A549 (cell line): ENCODE measurements at regions not wholly inside any gene's neighbourhood (a gene's known extent, or its start where the extent isn't known, plus 50 kb on each side); places are given as distances from the start of the nearest gene placed in this dataset.

Experiments
- ATAC-seq, 2 experiments: fragments of 200-7000 bp in 1 of 2; fragments of >200 bp in 1 of 2; cut with Nextera tagmentation in 1 of 2; cut with Tn5 transposase in 1 of 2; 3 replicates each; pipeline versions ENCODE4 v1.8.0 to v1.9.1; 2018 to 2020; ENCODE audit warnings: mild to moderate bottlenecking in 1 of 2, moderate library complexity in 1 of 2
- CTCF ChIA-PET: fragments of 300-600 bp; sonication (Branson Sonifier 250); formaldehyde crosslinking; extraction: SDS; loops from one replicate; lab custom pipeline; 2021; ENCODE audit warnings: antibody characterized with exemption, inconsistent platforms; lab: Yijun Ruan, JAX
- POLR2A ChIA-PET: fragments of 350-600 bp; formaldehyde crosslinking; extraction: SDS; loops from one replicate; lab custom pipeline; 2021; ENCODE audit warnings: antibody characterized with exemption, inconsistent platforms; lab: Yijun Ruan, JAX
- DNase-seq, 2 experiments: peaks; one replicate each; pipeline versions ENCODE4 v3.0.0 to v3.0.0-alpha.2; 2011 to 2016; ENCODE audit warnings: low read depth in 1 of 2, low spot score in 1 of 2
- FAIRE-seq: peaks from 2 replicates; lab custom pipeline; 2011; peaks lifted over from hg19 to GRCh38; lab: Jason Lieb, UNC
- H3K27ac ChIP-seq, 2 experiments: fragments of >200 bp; sonication (Bioruptor Twin); formaldehyde crosslinking; 3 replicates each; pipeline ENCODE4 v1.5.1; 2016 to 2017
- H3K4me1 ChIP-seq: fragments of >200 bp; sonication (Bioruptor Twin); formaldehyde crosslinking; 3 replicates; pipeline ENCODE4 v1.6.1; 2016
- H3K4me2 ChIP-seq: fragments of >200 bp; sonication (Bioruptor Twin); formaldehyde crosslinking; 3 replicates; pipeline ENCODE4 v1.6.1; 2016
- H3K4me3 ChIP-seq: fragments of >200 bp; sonication (Bioruptor Twin); formaldehyde crosslinking; 3 replicates; pipeline ENCODE4 v1.5.1; 2016
- H3K9me3 ChIP-seq: fragments of >200 bp; sonication (Bioruptor Twin); formaldehyde crosslinking; 3 replicates; pipeline ENCODE4 v1.6.1; 2016
- CBX8 ChIP-seq: fragments of 200-600 bp; sonication (generic); IDR thresholded peaks from 2 replicates; pipeline ENCODE4 v1.6.1; 2016
- CTCF ChIP-seq: fragments of >200 bp; sonication (Bioruptor Twin); formaldehyde crosslinking; IDR thresholded peaks from 3 replicates; pipeline ENCODE4 v1.5.1; 2016
- E2F6 ChIP-seq: IDR thresholded peaks from 2 replicates; pipeline ENCODE4 v1.6.1; 2012; ENCODE audit warnings: low read depth, borderline replicate concordance
- EP300 ChIP-seq, 2 experiments: fragments of >200 bp; sonication (Bioruptor Twin); formaldehyde crosslinking; IDR thresholded peaks; 2 replicates in 1 of 2; 3 replicates in 1 of 2; pipeline ENCODE4 v1.6.1; 2016 to 2017
- FOSB ChIP-seq: fragments of 250-450 bp; sonication (Bioruptor Pico); IDR thresholded peaks from 2 replicates; pipeline ENCODE4 v1.5.0; 2020; ENCODE audit warnings: mild to moderate bottlenecking, moderate library complexity
- FOSL2 ChIP-seq, 2 experiments: fragments of 450-650 bp in 1 of 2; fragments of >200 bp in 1 of 2; sonication (Bioruptor Twin) in 1 of 2; formaldehyde crosslinking; IDR thresholded peaks; 2 replicates each; pipeline versions ENCODE4 v1.5.0 to v1.6.1; 2016 to 2020; ENCODE audit warnings: mild to moderate bottlenecking in 1 of 2, moderate library complexity in 1 of 2
- GATA3 ChIP-seq: IDR thresholded peaks from 2 replicates; pipeline ENCODE4 v1.6.1; 2012; ENCODE audit warnings: borderline replicate concordance
- HES2 ChIP-seq: fragments of >200 bp; sonication (Bioruptor Twin); formaldehyde crosslinking; IDR thresholded peaks from 2 replicates; pipeline ENCODE4 v1.6.1; 2016
- HOXA7 ChIP-seq: fragments of 250-450 bp; sonication (Bioruptor Pico); IDR thresholded peaks from 2 replicates; pipeline ENCODE4 v1.5.0; 2020; ENCODE audit warnings: mild to moderate bottlenecking, moderate library complexity
- JUN ChIP-seq, 2 experiments: fragments of >200 bp; sonication (Bioruptor Twin); formaldehyde crosslinking; IDR thresholded peaks; 2 replicates in 1 of 2; 3 replicates in 1 of 2; pipeline ENCODE4 v1.6.1; 2016 to 2017
- KDM5A ChIP-seq: fragments of 200-600 bp; sonication (generic); IDR thresholded peaks from 2 replicates; pipeline ENCODE4 v1.6.1; 2016; ENCODE audit warnings: antibody characterized with exemption, mild to moderate bottlenecking
- MAFK ChIP-seq: fragments of 450-650 bp; IDR thresholded peaks from 2 replicates; pipeline ENCODE4 v1.6.1; 2014; ENCODE audit not compliant: partially characterized antibody
- NPAS2 ChIP-seq: fragments of 250-450 bp; sonication (Bioruptor Pico); IDR thresholded peaks from 2 replicates; pipeline ENCODE4 v1.8.0; 2022; ENCODE audit warnings: mild to moderate bottlenecking, moderate library complexity, borderline replicate concordance
- PHF8 ChIP-seq: fragments of 200-600 bp; sonication (generic); IDR thresholded peaks from 2 replicates; pipeline ENCODE4 v1.6.1; 2016; ENCODE audit warnings: low read depth, mild to moderate bottlenecking, antibody characterized with exemption, moderate library complexity, borderline replicate concordance
- RARB ChIP-seq: fragments of 250-450 bp; sonication (Bioruptor Pico); IDR thresholded peaks from 2 replicates; pipeline ENCODE4 v1.8.0; 2021; ENCODE audit warnings: mild to moderate bottlenecking, moderate library complexity
- REST ChIP-seq: fragments of 200-600 bp; sonication (generic); IDR thresholded peaks from 2 replicates; pipeline ENCODE4 v1.6.1; 2016; ENCODE audit warnings: antibody characterized with exemption, mild to moderate bottlenecking, moderate library complexity
- SMC3 ChIP-seq: fragments of >200 bp; sonication (Bioruptor Twin); formaldehyde crosslinking; IDR thresholded peaks from 3 replicates; pipeline ENCODE4 v1.6.1; 2018; ENCODE audit warnings: inconsistent platforms
- ZNF302 ChIP-seq: fragments of 250-450 bp; sonication (Bioruptor Pico); IDR thresholded peaks from 2 replicates; pipeline ENCODE4 v1.9.0; 2021; ENCODE audit warnings: inconsistent platforms, mild to moderate bottlenecking, moderate library complexity
- WGBS: methylation state at CpG from one replicate; pipeline ENCODE4 v1.1.6; 2017; ENCODE audit errors: missing lambda C conversion rate; 5-methylcytosine and 5-hydroxymethylcytosine counted together
- TF ChIP-seq, protein P1 (sequence below): IDR thresholded peaks from 2 replicates; pipeline ENCODE4 v1.6.1; 2012
- TF ChIP-seq, protein P2 (sequence below): fragments of 250-450 bp; sonication (Bioruptor Pico); IDR thresholded peaks from 2 replicates; pipeline ENCODE4 v1.5.0; 2021; ENCODE audit warnings: mild to moderate bottlenecking, moderate library complexity, borderline replicate concordance

GRCh38 chr15:62528505-62528904, 363.4 kb upstream of the C2CD4B start:
- no peak overlapping the region for H3K27ac ChIP-seq
- H3K4me1 ChIP-seq = peaks cover 5% of the 10 kb centered on the region; the same call in 2 of the 3 replicates
- FAIRE-seq (no peak), ATAC-seq (peak; percentile 9 to 29; a peak in 3 of 6 replicates), DNase-seq (peak in 1 of 2 experiments; percentile 23)
- H3K4me3 ChIP-seq = no peak overlapping the region
- TF ChIP-seq CTCF = no peak
- no peak for TF ChIP-seq EP300 (IDR thresholded peaks at IDR 0.05)
- TF ChIP-seq PHF8 = no peak
- TF ChIP-seq RARB (CRISPR knock-in tag) = no peak
- TF ChIP-seq HES2 = no peak
- no peak for TF ChIP-seq GATA3
- no peak for TF ChIP-seq MAFK
- 60% methylated on average over 4 of the region's 4 CpGs for WGBS
- no peak overlapping the region for H3K4me2 ChIP-seq
- H3K9me3 ChIP-seq = no peaks in the 10 kb centered on the region
- CTCF ChIA-PET = interaction anchor here (0.6 to 1.7 kb wide), 7 partner anchors 11 to 1417 kb away, joined by 3 to 4 read pairs (median 3); no protein-coding TSS in a partner anchor
- POLR2A ChIA-PET = interaction anchor here (0.6 kb wide), 1 partner anchor 119 kb away, joined by 3 read pairs; no protein-coding TSS in a partner anchor

- Histone ChIP-seq H3K27ac (no peak overlapping the region), H3K4me3 (no peak overlapping the region), H3K4me1 (no peaks in the 10 kb centered on the region), H3K9me3 (no peaks in the 10 kb centered on the region), H3K4me2 (no peak overlapping the region)
- ChIA-PET CTCF (interaction anchor here (0.7 to 1.5 kb wide), 2 partner anchors 11 to 23 kb away, joined by 3 read pairs; no protein-coding TSS in a partner anchor), POLR2A (no interaction called here)
- no peak for FAIRE-seq
- ATAC-seq = no peak
- TF ChIP-seq JUN (IDR thresholded peaks at IDR 0.05) (no peak), GATA3 (no peak), ZNF302 (CRISPR knock-in tag) (no peak), HOXA7 (no peak), E2F6 (no peak)
- 77% methylated on average over 2 of the region's 2 CpGs for WGBS
- DNase-seq = no peak
Observed at GRCh38 chr15:62532367-62532766, 367.3 kb upstream of the C2CD4B start.

GRCh38 chr15:62533687-62534086, 368.6 kb upstream of the C2CD4B start:
- no peak overlapping the region for H3K27ac ChIP-seq
- ChIA-PET POLR2A (no interaction called here), CTCF (interaction anchor here (0.6 to 1.5 kb wide), 3 partner anchors 10 to 143 kb away, joined by 3 to 4 read pairs (median 3); no protein-coding TSS in a partner anchor)
- FAIRE-seq = no peak
- no peak for DNase-seq
- WGBS = 57% methylated on average over 1 of the region's 1 CpG
- no peak overlapping the region for H3K4me3 ChIP-seq
- H3K9me3 ChIP-seq = no peaks in the 10 kb centered on the region
- H3K4me2 ChIP-seq = no peak overlapping the region
- ATAC-seq = 0 out of 6 replicates have a peak, but pooled peaks of 1 of the 2 experiments have one; percentile 27
- H3K4me1 ChIP-seq = no peaks in the 10 kb centered on the region
- TF ChIP-seq CTCF (no peak), GATA3 (no peak), CBX8 (no peak), FOSL2 (IDR thresholded peaks at IDR 0.05) (no peak), FOSL2 (CRISPR knock-in tag; IDR thresholded peaks at IDR 0.05) (no peak), NPAS2 (no peak), REST (no peak), KDM5A (no peak), SMC3 (no peak), FOSB (CRISPR knock-in tag) (no peak)
- TF ChIP-seq, protein P1, sequence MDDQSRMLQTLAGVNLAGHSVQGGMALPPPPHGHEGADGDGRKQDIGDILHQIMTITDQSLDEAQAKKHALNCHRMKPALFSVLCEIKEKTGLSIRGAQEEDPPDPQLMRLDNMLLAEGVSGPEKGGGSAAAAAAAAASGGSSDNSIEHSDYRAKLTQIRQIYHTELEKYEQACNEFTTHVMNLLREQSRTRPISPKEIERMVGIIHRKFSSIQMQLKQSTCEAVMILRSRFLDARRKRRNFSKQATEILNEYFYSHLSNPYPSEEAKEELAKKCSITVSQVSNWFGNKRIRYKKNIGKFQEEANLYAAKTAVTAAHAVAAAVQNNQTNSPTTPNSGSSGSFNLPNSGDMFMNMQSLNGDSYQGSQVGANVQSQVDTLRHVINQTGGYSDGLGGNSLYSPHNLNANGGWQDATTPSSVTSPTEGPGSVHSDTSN = no peak
- TF ChIP-seq, protein P2, sequence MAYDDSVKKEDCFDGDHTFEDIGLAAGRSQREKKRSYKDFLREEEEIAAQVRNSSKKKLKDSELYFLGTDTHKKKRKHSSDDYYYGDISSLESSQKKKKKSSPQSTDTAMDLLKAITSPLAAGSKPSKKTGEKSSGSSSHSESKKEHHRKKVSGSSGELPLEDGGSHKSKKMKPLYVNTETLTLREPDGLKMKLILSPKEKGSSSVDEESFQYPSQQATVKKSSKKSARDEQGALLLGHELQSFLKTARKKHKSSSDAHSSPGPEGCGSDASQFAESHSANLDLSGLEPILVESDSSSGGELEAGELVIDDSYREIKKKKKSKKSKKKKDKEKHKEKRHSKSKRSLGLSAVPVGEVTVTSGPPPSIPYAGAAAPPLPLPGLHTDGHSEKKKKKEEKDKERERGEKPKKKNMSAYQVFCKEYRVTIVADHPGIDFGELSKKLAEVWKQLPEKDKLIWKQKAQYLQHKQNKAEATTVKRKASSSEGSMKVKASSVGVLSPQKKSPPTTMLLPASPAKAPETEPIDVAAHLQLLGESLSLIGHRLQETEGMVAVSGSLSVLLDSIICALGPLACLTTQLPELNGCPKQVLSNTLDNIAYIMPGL (CRISPR knock-in tag) = no peak
